ENCODE measurements at regions not wholly inside any gene's neighbourhood (a gene's known extent, or its start where the extent isn't known, plus 50 kb on each side); places are given as distances from the start of the nearest gene placed in this dataset.

- TF ChIP-seq, protein P1, sequence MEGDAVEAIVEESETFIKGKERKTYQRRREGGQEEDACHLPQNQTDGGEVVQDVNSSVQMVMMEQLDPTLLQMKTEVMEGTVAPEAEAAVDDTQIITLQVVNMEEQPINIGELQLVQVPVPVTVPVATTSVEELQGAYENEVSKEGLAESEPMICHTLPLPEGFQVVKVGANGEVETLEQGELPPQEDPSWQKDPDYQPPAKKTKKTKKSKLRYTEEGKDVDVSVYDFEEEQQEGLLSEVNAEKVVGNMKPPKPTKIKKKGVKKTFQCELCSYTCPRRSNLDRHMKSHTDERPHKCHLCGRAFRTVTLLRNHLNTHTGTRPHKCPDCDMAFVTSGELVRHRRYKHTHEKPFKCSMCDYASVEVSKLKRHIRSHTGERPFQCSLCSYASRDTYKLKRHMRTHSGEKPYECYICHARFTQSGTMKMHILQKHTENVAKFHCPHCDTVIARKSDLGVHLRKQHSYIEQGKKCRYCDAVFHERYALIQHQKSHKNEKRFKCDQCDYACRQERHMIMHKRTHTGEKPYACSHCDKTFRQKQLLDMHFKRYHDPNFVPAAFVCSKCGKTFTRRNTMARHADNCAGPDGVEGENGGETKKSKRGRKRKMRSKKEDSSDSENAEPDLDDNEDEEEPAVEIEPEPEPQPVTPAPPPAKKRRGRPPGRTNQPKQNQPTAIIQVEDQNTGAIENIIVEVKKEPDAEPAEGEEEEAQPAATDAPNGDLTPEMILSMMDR (IDR thresholded peaks at IDR 0.05): no peak
- no peak for TF ChIP-seq POLR2A (IDR thresholded peaks at IDR 0.05)
- H3K4me1 ChIP-seq: no peaks in the 10 kb centered on the region
- no peak overlapping the region for H3K4me3 ChIP-seq
- no peak overlapping the region for H3K27ac ChIP-seq
- H3K36me3 ChIP-seq: no peaks in the 10 kb centered on the region
- H3K9me3 ChIP-seq: no peaks in the 10 kb centered on the region
- H3K27me3 ChIP-seq: no peaks in the 10 kb centered on the region
- intact Hi-C loops (cut with DNase I; ENCODE audit: low total_unique reads): no loop called here
- no peak for DNase-seq
These were observed 180.8 kb upstream of the ARGLU1 start for GRCh38 chr13:106748785-106749184.

GRCh38 chr13:106744516-106744915 is 176.6 kb upstream of the ARGLU1 start:
- Histone ChIP-seq H3K4me1 (no peaks in the 10 kb centered on the region), H3K27ac (no peak overlapping the region), H3K4me3 (no peak overlapping the region), H3K27me3 (no peaks in the 10 kb centered on the region), H3K36me3 (no peaks in the 10 kb centered on the region), H3K9me3 (no peaks in the 10 kb centered on the region)
- DNase-seq: no peak
- TF ChIP-seq POLR2A (IDR thresholded peaks at IDR 0.05): no peak
- TF ChIP-seq, protein P1 (IDR thresholded peaks at IDR 0.05): no peak
- intact Hi-C loops (cut with DNase I; ENCODE audit: low total_unique reads): no loop called here

- Histone ChIP-seq H3K4me1 (no peaks in the 10 kb centered on the region), H3K27me3 (no peaks in the 10 kb centered on the region), H3K9me3 (no peaks in the 10 kb centered on the region), H3K36me3 (no peaks in the 10 kb centered on the region), H3K27ac (no peak overlapping the region), H3K4me3 (no peak overlapping the region)
- TF ChIP-seq, protein P1 (IDR thresholded peaks at IDR 0.05): no peak
- TF ChIP-seq POLR2A (IDR thresholded peaks at IDR 0.05): no peak
- intact Hi-C loops (cut with DNase I; ENCODE audit: low total_unique reads): no loop called here
- no peak for DNase-seq
These were observed 170.3 kb upstream of the ARGLU1 start for GRCh38 chr13:106738186-106738678.

- DNase-seq: no peak
- H3K36me3 ChIP-seq: no peaks in the 10 kb centered on the region
- no peak overlapping the region for H3K4me3 ChIP-seq
- H3K27me3 ChIP-seq: no peaks in the 10 kb centered on the region
- no peaks in the 10 kb centered on the region for H3K9me3 ChIP-seq
- no peaks in the 10 kb centered on the region for H3K4me1 ChIP-seq
- H3K27ac ChIP-seq: no peak overlapping the region
- intact Hi-C loops (cut with DNase I; ENCODE audit: low total_unique reads): no loop called here
- TF ChIP-seq, protein P1 (IDR thresholded peaks at IDR 0.05): no peak
- no peak for TF ChIP-seq POLR2A (IDR thresholded peaks at IDR 0.05)
These were observed 169.0 kb upstream of the ARGLU1 start for GRCh38 chr13:106736941-106737340.

GRCh38 chr13:106734198-106734597 is 166.3 kb upstream of the ARGLU1 start:
- H3K4me3 ChIP-seq: no peak overlapping the region
- intact Hi-C loops (cut with DNase I; ENCODE audit: low total_unique reads): no loop called here

More at GRCh38 chr13:106734198-106734597, 166.3 kb upstream of the ARGLU1 start:
- H3K27ac ChIP-seq: no peak overlapping the region
- H3K36me3 ChIP-seq: no peaks in the 10 kb centered on the region
- H3K9me3 ChIP-seq: no peaks in the 10 kb centered on the region
- H3K4me1 ChIP-seq: no peaks in the 10 kb centered on the region
- TF ChIP-seq, protein P1 (IDR thresholded peaks at IDR 0.05): no peak
- TF ChIP-seq POLR2A (IDR thresholded peaks at IDR 0.05): no peak
- DNase-seq: no peak
- H3K27me3 ChIP-seq: no peaks in the 10 kb centered on the region
